ENCODE measurements at regions not wholly inside any gene's neighbourhood (a gene's known extent, or its start where the extent isn't known, plus 50 kb on each side); places are given as distances from the start of the nearest gene placed in this dataset.
A peak's percentile ranks its signal among the peaks of the same experiment; 100 is the strongest.

DNA sequence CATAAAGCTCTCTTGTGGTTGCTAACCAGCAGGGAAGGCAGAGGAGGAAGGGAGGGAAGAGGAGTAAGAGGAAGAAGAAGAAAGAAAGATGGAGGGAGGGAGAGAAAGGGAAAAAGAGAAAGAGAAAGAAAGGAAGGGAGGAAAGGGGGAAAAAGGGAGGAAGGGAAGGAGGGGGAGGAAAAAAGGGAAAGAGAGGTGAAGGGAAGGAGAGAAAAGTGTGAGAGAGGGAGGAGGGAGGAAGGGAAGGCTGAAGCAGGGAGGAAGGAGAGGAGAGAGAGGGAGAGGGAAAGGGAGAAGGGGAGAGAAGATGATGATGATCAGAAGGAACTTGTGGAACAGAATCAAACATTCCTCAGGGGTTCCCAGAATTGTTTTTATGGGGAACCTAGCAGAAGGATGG is 57.5 kb upstream of the TOX2 start:
- Histone ChIP-seq H3K27ac (no peak overlapping the region), H3K4me1 (no peaks in the 10 kb centered on the region), H3K4me3 (no peak overlapping the region), H3K36me3 (no peaks in the 10 kb centered on the region), H3K27me3 (no peaks in the 10 kb centered on the region), H3K9me3 (no peaks in the 10 kb centered on the region)
- no peak for DNase-seq
- TF ChIP-seq CTCF (IDR thresholded peaks at IDR 0.05) (no peak), POLR2A (IDR thresholded peaks at IDR 0.05) (no peak)
- intact Hi-C loops (cut with DNase I; ENCODE audit: low total_unique reads) = no loop called here

DNA sequence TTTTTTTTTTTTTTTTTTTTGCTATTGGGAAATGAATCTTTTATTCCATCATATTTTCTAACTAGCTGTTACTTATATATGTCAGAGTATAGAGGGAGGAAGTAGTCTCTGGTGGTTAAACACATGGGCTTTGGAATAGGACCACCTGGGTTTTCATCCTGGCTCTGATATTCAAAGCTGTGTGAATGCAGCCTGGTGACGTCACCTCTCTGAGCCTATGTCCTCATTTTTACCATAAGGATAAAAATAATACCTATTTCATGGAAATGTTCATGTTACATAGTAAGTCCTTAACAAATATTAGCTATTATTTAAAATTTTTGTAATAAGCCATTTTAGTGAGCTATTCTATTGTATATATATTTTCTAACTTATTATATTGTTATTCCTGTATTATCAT is 58.8 kb upstream of the TOX2 start:
- no peak overlapping the region for H3K4me3 ChIP-seq
- no peak overlapping the region for H3K27ac ChIP-seq
- DNase-seq = no peak
- no peaks in the 10 kb centered on the region for H3K9me3 ChIP-seq
- H3K27me3 ChIP-seq = no peaks in the 10 kb centered on the region
- TF ChIP-seq POLR2A (IDR thresholded peaks at IDR 0.05) (no peak), CTCF (IDR thresholded peaks at IDR 0.05) (no peak)
- no peaks in the 10 kb centered on the region for H3K36me3 ChIP-seq
- no peaks in the 10 kb centered on the region for H3K4me1 ChIP-seq
- intact Hi-C loops (cut with DNase I; ENCODE audit: low total_unique reads) = no loop called here

DNA sequence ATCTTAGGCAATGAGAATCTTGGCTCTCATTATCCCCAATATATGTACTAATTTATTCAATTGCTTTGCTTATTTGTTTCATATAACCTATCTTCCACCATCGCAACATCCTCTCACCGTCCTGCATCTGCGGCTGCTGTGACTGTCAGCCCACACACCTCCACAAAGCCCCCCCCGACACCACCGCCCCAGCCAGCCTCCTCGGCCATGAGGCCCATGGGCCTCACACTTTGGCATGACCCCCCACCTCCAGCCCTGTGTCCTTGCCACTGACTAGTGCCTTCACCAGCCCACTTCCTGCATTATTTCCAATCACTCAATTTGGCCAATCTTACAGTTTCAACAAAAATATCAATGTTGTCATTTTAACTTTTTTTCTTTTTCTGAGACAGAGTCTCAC is 60.7 kb upstream of the TOX2 start:
- Histone ChIP-seq H3K36me3 (no peaks in the 10 kb centered on the region), H3K4me1 (no peaks in the 10 kb centered on the region), H3K4me3 (no peak overlapping the region), H3K27me3 (no peaks in the 10 kb centered on the region), H3K27ac (no peak overlapping the region), H3K9me3 (no peaks in the 10 kb centered on the region)
- TF ChIP-seq POLR2A (IDR thresholded peaks at IDR 0.05) = no peak
- TF ChIP-seq CTCF (IDR thresholded peaks at IDR 0.05) = no peak
- intact Hi-C loops (cut with DNase I; ENCODE audit: low total_unique reads) = no loop called here
- DNase-seq = no peak

GRCh38 chr20:43853174-43853803 is 61.4 kb upstream of the TOX2 start:
- H3K4me3 ChIP-seq = no peak overlapping the region
- no peaks in the 10 kb centered on the region for H3K4me1 ChIP-seq
- H3K27me3 ChIP-seq = no peaks in the 10 kb centered on the region
- no peaks in the 10 kb centered on the region for H3K9me3 ChIP-seq
- TF ChIP-seq CTCF (IDR thresholded peaks at IDR 0.05) (no peak), POLR2A (IDR thresholded peaks at IDR 0.05) (no peak)
- intact Hi-C loops (cut with DNase I; ENCODE audit: low total_unique reads) = no loop called here
- no peak for DNase-seq
- no peaks in the 10 kb centered on the region for H3K36me3 ChIP-seq
- H3K27ac ChIP-seq = no peak overlapping the region

DNA sequence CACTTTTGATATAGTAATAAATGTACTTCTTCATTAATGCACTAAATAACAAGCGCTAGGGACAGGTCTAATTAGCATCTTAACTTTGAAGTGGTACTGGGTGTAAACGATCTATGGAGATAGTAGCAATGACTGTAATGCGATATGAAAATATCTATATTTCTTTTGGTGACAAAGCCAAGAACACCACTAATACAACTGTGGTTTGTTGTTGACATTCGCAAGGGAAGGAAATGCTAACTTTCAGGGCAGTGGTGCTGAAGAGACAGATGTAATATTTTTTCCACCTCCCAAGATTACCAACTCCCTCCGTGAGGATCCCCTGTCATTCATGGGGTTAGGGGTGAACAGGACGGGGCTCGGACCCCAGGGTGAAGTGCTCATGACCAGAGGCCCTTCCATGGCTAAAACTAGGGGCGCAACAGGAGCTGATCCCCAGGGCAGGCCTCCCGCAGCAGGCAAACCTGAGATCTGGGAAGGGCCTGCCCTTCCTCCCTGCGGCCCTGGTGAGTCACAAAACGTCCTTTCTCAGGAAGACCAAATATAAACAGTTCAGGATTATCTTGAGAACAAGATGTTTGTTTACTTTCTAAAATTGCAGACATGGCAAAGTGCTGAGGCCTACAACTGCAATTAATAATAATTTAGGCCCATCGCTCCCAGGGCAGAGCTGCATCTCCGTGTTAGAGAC is 65.0 kb upstream of the TOX2 start:
- Histone ChIP-seq H3K27ac (peak overlapping the region; percentile 11 to 69), H3K27me3 (no peaks in the 10 kb centered on the region), H3K4me1 (no peaks in the 10 kb centered on the region), H3K36me3 (no peaks in the 10 kb centered on the region), H3K9me3 (no peaks in the 10 kb centered on the region), H3K4me3 (no peak overlapping the region)
- no peak for DNase-seq
- intact Hi-C loops (cut with DNase I; ENCODE audit: low total_unique reads) = no loop called here
- no peak for TF ChIP-seq CTCF (IDR thresholded peaks at IDR 0.05)
- no peak for TF ChIP-seq POLR2A (IDR thresholded peaks at IDR 0.05)
